HFF-Myc (cell line): ENCODE measurements at regions not wholly inside any gene's neighbourhood (a gene's known extent, or its start where the extent isn't known, plus 50 kb on each side); places are given as distances from the start of the nearest gene placed in this dataset.

Experiments
- DNase-seq: peaks from one replicate; pipeline ENCODE4 v3.0.0-alpha.2; 2011; ENCODE audit warnings: low read depth; ENCODE audit errors: extremely low read depth
- H3K4me3 ChIP-seq: replicated peaks from 2 replicates; pipeline ENCODE4 v1.5.1; 2011; ENCODE audit warnings: low read depth, mild to moderate bottlenecking, control low read depth, low read length
- TF ChIP-seq, protein P1 (sequence below): IDR thresholded peaks from 2 replicates; pipeline ENCODE4 v1.5.1; 2012; ENCODE audit warnings: mild to moderate bottlenecking, low read depth, low read length, control low read depth; ENCODE audit errors: missing control alignments

- H3K4me3 ChIP-seq, result no peak overlapping the region
- TF ChIP-seq, protein P1, sequence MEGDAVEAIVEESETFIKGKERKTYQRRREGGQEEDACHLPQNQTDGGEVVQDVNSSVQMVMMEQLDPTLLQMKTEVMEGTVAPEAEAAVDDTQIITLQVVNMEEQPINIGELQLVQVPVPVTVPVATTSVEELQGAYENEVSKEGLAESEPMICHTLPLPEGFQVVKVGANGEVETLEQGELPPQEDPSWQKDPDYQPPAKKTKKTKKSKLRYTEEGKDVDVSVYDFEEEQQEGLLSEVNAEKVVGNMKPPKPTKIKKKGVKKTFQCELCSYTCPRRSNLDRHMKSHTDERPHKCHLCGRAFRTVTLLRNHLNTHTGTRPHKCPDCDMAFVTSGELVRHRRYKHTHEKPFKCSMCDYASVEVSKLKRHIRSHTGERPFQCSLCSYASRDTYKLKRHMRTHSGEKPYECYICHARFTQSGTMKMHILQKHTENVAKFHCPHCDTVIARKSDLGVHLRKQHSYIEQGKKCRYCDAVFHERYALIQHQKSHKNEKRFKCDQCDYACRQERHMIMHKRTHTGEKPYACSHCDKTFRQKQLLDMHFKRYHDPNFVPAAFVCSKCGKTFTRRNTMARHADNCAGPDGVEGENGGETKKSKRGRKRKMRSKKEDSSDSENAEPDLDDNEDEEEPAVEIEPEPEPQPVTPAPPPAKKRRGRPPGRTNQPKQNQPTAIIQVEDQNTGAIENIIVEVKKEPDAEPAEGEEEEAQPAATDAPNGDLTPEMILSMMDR, result no peak
- DNase-seq, result no peak
Measured at GRCh38 chr5:175133185-175133584, 310.8 kb downstream of the DRD1 start.

DNA sequence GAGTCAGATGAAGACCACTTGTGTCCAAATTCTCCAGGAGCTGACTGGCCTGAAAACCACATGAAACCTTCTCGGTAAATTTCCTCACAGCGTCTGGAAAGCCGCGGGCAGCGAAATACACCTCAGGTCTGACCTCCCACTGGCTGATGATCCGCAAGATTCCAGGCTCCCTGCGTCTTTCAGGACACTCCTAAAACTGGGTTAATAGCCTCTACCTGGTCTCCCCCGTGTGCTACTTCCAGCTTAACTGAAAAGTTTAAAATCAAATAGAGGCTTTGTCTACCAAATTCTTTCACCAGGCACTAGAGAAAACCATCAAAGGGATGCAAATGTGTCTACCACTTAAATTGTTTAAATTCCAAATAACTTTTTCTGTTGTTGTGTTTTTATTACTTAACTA lies 312.6 kb downstream of the DRD1 start:
- H3K4me3 ChIP-seq, result no peak overlapping the region

GRCh38 chr5:175129619-175130018 lies 314.4 kb downstream of the DRD1 start:
- DNase-seq, result no peak
- TF ChIP-seq, protein P1, result no peak
- H3K4me3 ChIP-seq, result no peak overlapping the region

More for the DNA sequence above, 312.6 kb downstream of the DRD1 start:
- DNase-seq, result no peak
- TF ChIP-seq, protein P1, result no peak

DNA sequence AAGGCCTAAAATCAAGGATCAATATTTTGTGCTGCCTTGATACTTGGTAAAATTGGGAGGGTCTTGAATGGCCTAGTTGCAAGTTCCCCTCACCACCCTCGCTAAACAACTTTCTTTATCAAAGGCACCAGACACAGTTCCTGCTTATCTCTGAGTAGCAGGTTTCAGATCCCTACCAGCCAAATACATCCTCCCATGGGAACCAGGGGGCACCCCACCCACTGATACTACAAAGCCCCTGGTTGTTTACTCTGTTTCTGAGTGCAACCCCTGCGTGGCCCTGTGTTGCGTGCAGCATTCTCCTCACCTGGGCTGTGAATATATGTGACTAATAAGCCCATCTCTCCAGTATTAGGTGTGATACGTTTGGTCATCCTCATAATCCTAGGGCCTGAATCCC lies 314.9 kb downstream of the DRD1 start:
- TF ChIP-seq, protein P1, result no peak
- no peak for DNase-seq
- H3K4me3 ChIP-seq, result no peak overlapping the region

GRCh38 chr5:175124821-175125220 lies 319.2 kb downstream of the DRD1 start:
- no peak for DNase-seq
- TF ChIP-seq, protein P1, result no peak
- no peak overlapping the region for H3K4me3 ChIP-seq

DNA sequence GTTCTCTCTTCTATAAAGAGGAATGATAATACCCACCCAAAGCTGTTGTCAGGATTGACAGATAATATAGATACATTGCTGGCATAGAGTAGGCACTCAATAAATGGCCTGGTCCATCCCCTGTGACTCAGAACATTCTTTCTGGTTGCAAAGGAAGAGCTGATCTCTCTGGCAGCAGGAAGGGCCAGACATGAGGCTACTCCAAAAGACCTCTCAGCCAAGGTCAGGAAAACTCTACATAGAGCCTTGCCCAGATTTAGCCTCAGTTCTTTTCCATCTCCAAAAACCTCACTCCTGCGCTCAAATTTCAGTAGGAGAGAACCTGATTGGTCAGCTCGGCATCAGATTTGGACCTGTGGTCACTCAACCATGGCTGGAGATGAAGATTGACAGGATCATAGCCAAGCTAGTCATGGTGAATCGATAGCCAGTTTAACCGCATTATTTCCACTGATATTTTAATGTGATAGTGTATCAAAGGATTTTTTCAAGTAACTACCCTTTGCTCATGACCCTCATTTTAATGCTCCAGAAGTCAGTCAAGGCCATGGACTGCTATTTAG lies 319.6 kb downstream of the DRD1 start:
- no peak for DNase-seq
- no peak overlapping the region for H3K4me3 ChIP-seq
- TF ChIP-seq, protein P1, result no peak

DNA sequence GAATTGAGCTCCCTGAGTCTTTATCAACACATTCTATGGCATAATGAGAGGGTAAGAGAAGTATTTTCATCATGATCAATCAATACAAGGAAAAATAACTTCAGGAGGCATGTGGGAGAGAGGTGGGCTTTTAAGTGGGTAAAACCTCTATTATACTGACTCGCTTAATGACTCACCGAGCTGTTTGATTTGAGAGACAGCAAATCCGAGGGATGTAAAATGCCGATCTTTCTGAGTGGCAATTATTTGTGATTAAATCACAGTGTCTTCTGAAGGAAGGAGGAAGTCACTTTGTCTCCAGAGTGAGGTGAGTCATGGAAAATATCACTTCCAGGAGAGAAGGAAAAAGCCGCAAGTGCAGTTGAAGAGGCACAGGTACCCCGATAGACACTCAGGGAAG lies 320.4 kb downstream of the DRD1 start:
- no peak overlapping the region for H3K4me3 ChIP-seq
- TF ChIP-seq, protein P1, result no peak
- DNase-seq, result no peak
